Germinal center (tissue), 1 donor: ENCODE measurements at regions not wholly inside any gene's neighbourhood (a gene's known extent, or its start where the extent isn't known, plus 50 kb on each side); places are given as distances from the start of the nearest gene placed in this dataset.
A peak's percentile ranks its signal among the peaks of the same experiment; 100 is the strongest.

Experiments
- DNase-seq: peaks from one replicate; pipeline ENCODE4 v3.0.0; 2012; ENCODE audit warnings: mixed read lengths, low spot score

- no peak for DNase-seq
Measured at GRCh38 chr4:11748164-11748872, 319.6 kb upstream of the HS3ST1 start.

GRCh38 chr4:11746734-11747133 is 318.0 kb upstream of the HS3ST1 start:
- DNase-seq = no peak

GRCh38 chr4:11743976-11744375 is 315.3 kb upstream of the HS3ST1 start:
- DNase-seq = no peak

- DNase-seq = no peak
Measured at GRCh38 chr4:11743236-11743635, 314.5 kb upstream of the HS3ST1 start.

GRCh38 chr4:11741190-11741652 is 312.5 kb upstream of the HS3ST1 start:
- no peak for DNase-seq

GRCh38 chr4:11739992-11740391 is 311.3 kb upstream of the HS3ST1 start:
- DNase-seq = no peak

- no peak for DNase-seq
Measured at GRCh38 chr4:11736978-11737377, 308.3 kb upstream of the HS3ST1 start.

GRCh38 chr4:11735651-11736050 is 307.0 kb upstream of the HS3ST1 start:
- DNase-seq = no peak

- DNase-seq = no peak
Measured at GRCh38 chr4:11732155-11732554, 303.5 kb upstream of the HS3ST1 start.

GRCh38 chr4:11730545-11730944 is 301.9 kb upstream of the HS3ST1 start:
- DNase-seq = no peak

GRCh38 chr4:11729548-11729947 is 300.9 kb upstream of the HS3ST1 start:
- DNase-seq = no peak

GRCh38 chr4:11727903-11728564 is 299.3 kb upstream of the HS3ST1 start:
- no peak for DNase-seq

- DNase-seq = no peak
Measured at GRCh38 chr4:11724731-11725130, 296.0 kb upstream of the HS3ST1 start.

GRCh38 chr4:11722223-11722622 is 293.5 kb upstream of the HS3ST1 start:
- DNase-seq = no peak

GRCh38 chr4:11720292-11720691 is 291.6 kb upstream of the HS3ST1 start:
- DNase-seq = peak; percentile 3

- DNase-seq = no peak
Measured at GRCh38 chr4:11719879-11720278, 291.2 kb upstream of the HS3ST1 start.

GRCh38 chr4:11715753-11716521 is 287.2 kb upstream of the HS3ST1 start:
- no peak for DNase-seq

- no peak for DNase-seq
Measured at GRCh38 chr4:11710453-11711093, 281.9 kb upstream of the HS3ST1 start.

GRCh38 chr4:11704186-11704830 is 275.6 kb upstream of the HS3ST1 start:
- no peak for DNase-seq

GRCh38 chr4:11702886-11703557 is 274.3 kb upstream of the HS3ST1 start:
- DNase-seq = no peak

- DNase-seq = no peak
Measured at GRCh38 chr4:11701966-11702725, 273.5 kb upstream of the HS3ST1 start.
